ENCODE measurements at regions not wholly inside any gene's neighbourhood (a gene's known extent, or its start where the extent isn't known, plus 50 kb on each side); places are given as distances from the start of the nearest gene placed in this dataset.
"Not testable (repeated sequence)": the region's sequence is repeated elsewhere in the genome, so short reads cannot be mapped to it uniquely, and the experiment has no call there.

- no peak overlapping the region for H3K27ac ChIP-seq
- H3K4me3 ChIP-seq: no peak overlapping the region
- H3K36me3 ChIP-seq: no peaks in the 10 kb centered on the region
- DNase-seq (ENCODE audit: low spot score) (no peak), ATAC-seq (ENCODE audit: insufficient number of reproducible peaks, low FRiP score, low read depth) (no peak)
- no peaks in the 10 kb centered on the region for H3K27me3 ChIP-seq (replicated peaks; ENCODE audit: insufficient read depth)
- no peaks in the 10 kb centered on the region for H3K4me1 ChIP-seq (ENCODE audit: control insufficient read depth in 1 of 2, low read depth in 2 of 2)
- H3K9me3 ChIP-seq: no peaks in the 10 kb centered on the region
- TF ChIP-seq, protein P1, sequence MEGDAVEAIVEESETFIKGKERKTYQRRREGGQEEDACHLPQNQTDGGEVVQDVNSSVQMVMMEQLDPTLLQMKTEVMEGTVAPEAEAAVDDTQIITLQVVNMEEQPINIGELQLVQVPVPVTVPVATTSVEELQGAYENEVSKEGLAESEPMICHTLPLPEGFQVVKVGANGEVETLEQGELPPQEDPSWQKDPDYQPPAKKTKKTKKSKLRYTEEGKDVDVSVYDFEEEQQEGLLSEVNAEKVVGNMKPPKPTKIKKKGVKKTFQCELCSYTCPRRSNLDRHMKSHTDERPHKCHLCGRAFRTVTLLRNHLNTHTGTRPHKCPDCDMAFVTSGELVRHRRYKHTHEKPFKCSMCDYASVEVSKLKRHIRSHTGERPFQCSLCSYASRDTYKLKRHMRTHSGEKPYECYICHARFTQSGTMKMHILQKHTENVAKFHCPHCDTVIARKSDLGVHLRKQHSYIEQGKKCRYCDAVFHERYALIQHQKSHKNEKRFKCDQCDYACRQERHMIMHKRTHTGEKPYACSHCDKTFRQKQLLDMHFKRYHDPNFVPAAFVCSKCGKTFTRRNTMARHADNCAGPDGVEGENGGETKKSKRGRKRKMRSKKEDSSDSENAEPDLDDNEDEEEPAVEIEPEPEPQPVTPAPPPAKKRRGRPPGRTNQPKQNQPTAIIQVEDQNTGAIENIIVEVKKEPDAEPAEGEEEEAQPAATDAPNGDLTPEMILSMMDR (IDR thresholded peaks at IDR 0.05): no peak
These were observed 1084.3 kb downstream of the TMEM121 start for GRCh38 chr14:106610691-106611090.

DNA sequence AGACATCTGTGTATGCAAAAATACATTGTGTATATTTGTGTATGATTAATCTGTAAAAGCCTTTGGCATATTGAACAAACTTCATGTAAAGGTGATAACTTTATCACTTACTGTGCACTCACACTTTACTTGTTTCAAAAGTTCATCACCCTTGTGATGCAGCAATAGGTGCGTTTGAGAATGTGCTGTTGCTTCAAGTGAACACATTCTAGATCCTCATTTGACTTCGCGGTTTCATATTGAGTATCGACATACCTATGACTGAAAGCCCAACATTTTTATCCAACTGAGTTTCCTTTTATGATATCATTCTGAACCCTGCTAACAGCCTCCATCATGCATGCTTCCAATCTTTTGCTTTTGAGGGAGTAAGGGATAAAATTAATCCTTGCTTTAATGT, 1086.9 kb downstream of the TMEM121 start:
- ATAC-seq (ENCODE audit: insufficient number of reproducible peaks, low FRiP score, low read depth) (no peak), DNase-seq (ENCODE audit: low spot score) (no peak)
- H3K4me1 ChIP-seq (ENCODE audit: control insufficient read depth in 1 of 2, low read depth in 2 of 2): no peaks in the 10 kb centered on the region
- no peaks in the 10 kb centered on the region for H3K36me3 ChIP-seq
- H3K27ac ChIP-seq: no peak overlapping the region
- H3K27me3 ChIP-seq (replicated peaks; ENCODE audit: insufficient read depth): no peaks in the 10 kb centered on the region
- H3K9me3 ChIP-seq: no peaks in the 10 kb centered on the region
- TF ChIP-seq, protein P1 (IDR thresholded peaks at IDR 0.05): no peak
- H3K4me3 ChIP-seq: no peak overlapping the region

DNA sequence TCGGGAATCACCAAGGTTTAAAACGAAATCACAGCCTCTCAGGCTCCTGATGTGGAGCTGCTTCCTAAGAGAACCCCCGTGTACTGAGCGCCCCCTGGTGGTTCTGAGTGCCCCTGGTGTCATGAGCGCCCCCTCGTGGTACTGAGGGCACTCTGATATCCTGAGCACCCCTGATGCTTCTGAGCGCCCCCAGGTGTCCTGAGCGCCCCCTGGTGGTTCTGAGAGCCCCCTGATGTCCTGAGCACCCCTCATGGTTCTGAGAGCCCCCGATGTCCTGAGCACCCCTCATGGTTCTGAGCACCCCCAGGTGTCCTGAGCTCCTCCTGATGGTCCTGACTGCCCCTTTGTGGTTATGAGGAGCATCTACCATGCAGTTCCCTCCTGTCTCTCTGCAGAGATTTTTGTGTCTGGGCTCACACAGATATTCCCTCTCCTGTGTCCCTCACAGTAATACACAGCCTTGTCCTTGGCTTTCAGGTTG, 1092.1 kb downstream of the TMEM121 start:
- H3K27me3 ChIP-seq (replicated peaks; ENCODE audit: insufficient read depth); H3K36me3 ChIP-seq; ATAC-seq (ENCODE audit: insufficient number of reproducible peaks, low FRiP score, low read depth); H3K4me1 ChIP-seq (ENCODE audit: control insufficient read depth in 1 of 2, low read depth in 2 of 2); H3K9me3 ChIP-seq; H3K27ac ChIP-seq; H3K4me3 ChIP-seq: not testable (repeated sequence)
- peak; percentile 7 for DNase-seq (ENCODE audit: low spot score)

GRCh38 chr14:106619606-106620005, 1093.2 kb downstream of the TMEM121 start:
- ATAC-seq (ENCODE audit: insufficient number of reproducible peaks, low FRiP score, low read depth) (no peak), DNase-seq (ENCODE audit: low spot score) (no peak)
- Histone ChIP-seq H3K36me3 (no peaks in the 10 kb centered on the region), H3K27me3 (replicated peaks; ENCODE audit: insufficient read depth) (no peaks in the 10 kb centered on the region), H3K27ac (no peak overlapping the region), H3K4me1 (ENCODE audit: control insufficient read depth in 1 of 2, low read depth in 2 of 2) (no peaks in the 10 kb centered on the region), H3K9me3 (no peaks in the 10 kb centered on the region), H3K4me3 (no peak overlapping the region)
- TF ChIP-seq, protein P1 (IDR thresholded peaks at IDR 0.05): no peak

DNA sequence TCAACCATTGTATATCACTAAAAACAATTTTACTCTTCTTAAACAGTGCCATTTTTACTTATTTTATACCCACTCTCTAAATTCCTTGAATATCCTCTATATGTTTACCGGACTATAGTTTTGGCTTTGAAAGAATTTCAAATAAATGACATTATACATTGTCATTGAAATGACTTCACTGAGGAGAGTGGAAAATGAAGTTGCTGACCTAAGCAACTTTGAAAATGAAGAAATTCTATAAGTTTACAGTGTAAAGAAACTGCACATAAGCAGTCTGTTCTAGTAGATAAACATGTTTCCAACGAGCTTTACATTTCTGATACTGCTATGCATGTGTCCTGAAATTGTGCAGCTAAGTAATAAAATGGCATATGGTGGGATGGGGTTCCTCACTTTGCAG, 1094.0 kb downstream of the TMEM121 start:
- ATAC-seq (ENCODE audit: insufficient number of reproducible peaks, low FRiP score, low read depth) (no peak), DNase-seq (ENCODE audit: low spot score) (no peak)
- no peak overlapping the region for H3K4me3 ChIP-seq
- H3K9me3 ChIP-seq: no peaks in the 10 kb centered on the region
- H3K27ac ChIP-seq: no peak overlapping the region
- no peaks in the 10 kb centered on the region for H3K27me3 ChIP-seq (replicated peaks; ENCODE audit: insufficient read depth)
- TF ChIP-seq, protein P1 (IDR thresholded peaks at IDR 0.05): no peak
- H3K36me3 ChIP-seq: no peaks in the 10 kb centered on the region
- no peaks in the 10 kb centered on the region for H3K4me1 ChIP-seq (ENCODE audit: control insufficient read depth in 1 of 2, low read depth in 2 of 2)

GRCh38 chr14:106622200-106622745, 1095.9 kb downstream of the TMEM121 start:
- Histone ChIP-seq H3K4me1 (ENCODE audit: control insufficient read depth in 1 of 2, low read depth in 2 of 2) (no peaks in the 10 kb centered on the region), H3K27me3 (replicated peaks; ENCODE audit: insufficient read depth) (no peaks in the 10 kb centered on the region), H3K27ac (no peak overlapping the region), H3K36me3 (no peaks in the 10 kb centered on the region), H3K9me3 (no peaks in the 10 kb centered on the region), H3K4me3 (no peak overlapping the region)
- TF ChIP-seq, protein P1 (IDR thresholded peaks at IDR 0.05): no peak
- DNase-seq (ENCODE audit: low spot score) (no peak), ATAC-seq (ENCODE audit: insufficient number of reproducible peaks, low FRiP score, low read depth) (no peak)
